Stimulated activated CD4-positive, alpha-beta T cell treated with anti-CD3 and anti-CD28 coated beads, Interleukin-2, amount 100 ng/mL, for 24 hours (primary cell): ENCODE measurements at regions not wholly inside any gene's neighbourhood (a gene's known extent, or its start where the extent isn't known, plus 50 kb on each side); places are given as distances from the start of the nearest gene placed in this dataset.
"Not testable (repeated sequence)": the region's sequence is repeated elsewhere in the genome, so short reads cannot be mapped to it uniquely, and the experiment has no call there.

Experiments
- DNase-seq, 2 donors: peaks; one replicate each; pipeline ENCODE4 v3.0.0-alpha.2; 2020

GRCh38 chr4:159552979-159553768, 450.3 kb downstream of the RAPGEF2 start:
- no peak for DNase-seq

- DNase-seq = no peak
These were observed 453.0 kb downstream of the RAPGEF2 start for GRCh38 chr4:159555873-159556272.

GRCh38 chr4:159562366-159562765, 459.5 kb downstream of the RAPGEF2 start:
- no peak for DNase-seq

- no peak for DNase-seq
These were observed 460.4 kb downstream of the RAPGEF2 start for GRCh38 chr4:159563257-159563656.

GRCh38 chr4:159564615-159565014, 461.7 kb downstream of the RAPGEF2 start:
- no peak for DNase-seq

- no peak for DNase-seq
These were observed 463.9 kb downstream of the RAPGEF2 start for GRCh38 chr4:159566786-159567185.

GRCh38 chr4:159577241-159577640, 474.4 kb downstream of the RAPGEF2 start:
- no peak for DNase-seq

- no peak for DNase-seq
These were observed 479.8 kb downstream of the RAPGEF2 start for GRCh38 chr4:159582685-159583084.

- no peak for DNase-seq
These were observed 490.1 kb downstream of the RAPGEF2 start for GRCh38 chr4:159592898-159593556.

GRCh38 chr4:159593681-159594080, 490.8 kb downstream of the RAPGEF2 start:
- DNase-seq = no peak

- no peak for DNase-seq
These were observed 491.7 kb downstream of the RAPGEF2 start for GRCh38 chr4:159594576-159594975.

GRCh38 chr4:159595101-159595500, 492.2 kb downstream of the RAPGEF2 start:
- DNase-seq = not testable (repeated sequence)

- DNase-seq = no peak
These were observed 495.7 kb downstream of the RAPGEF2 start for GRCh38 chr4:159598602-159599001.

- no peak for DNase-seq
These were observed 497.2 kb downstream of the RAPGEF2 start for GRCh38 chr4:159600061-159600460.

- no peak for DNase-seq
These were observed 501.9 kb downstream of the RAPGEF2 start for GRCh38 chr4:159604781-159605180.

GRCh38 chr4:159606835-159607234, 504.0 kb downstream of the RAPGEF2 start:
- DNase-seq = no peak

GRCh38 chr4:159607809-159608208, 504.9 kb downstream of the RAPGEF2 start:
- DNase-seq = no peak

- DNase-seq = no peak
These were observed 505.6 kb downstream of the RAPGEF2 start for GRCh38 chr4:159608436-159608835.

- no peak for DNase-seq
These were observed 529.2 kb downstream of the RAPGEF2 start for GRCh38 chr4:159632031-159632430.

- DNase-seq = no peak
These were observed 536.9 kb downstream of the RAPGEF2 start for GRCh38 chr4:159639671-159640323.

GRCh38 chr4:159649237-159649636, 546.4 kb downstream of the RAPGEF2 start:
- DNase-seq = no peak

- DNase-seq = no peak
These were observed 550.0 kb downstream of the RAPGEF2 start for GRCh38 chr4:159652871-159653270.

GRCh38 chr4:159655547-159655946, 552.7 kb downstream of the RAPGEF2 start:
- no peak for DNase-seq

GRCh38 chr4:159669094-159669493, 566.2 kb downstream of the RAPGEF2 start:
- DNase-seq = no peak
